Endothelial cell of umbilical vein (primary cell): ENCODE measurements at regions not wholly inside any gene's neighbourhood (a gene's known extent, or its start where the extent isn't known, plus 50 kb on each side); places are given as distances from the start of the nearest gene placed in this dataset.

ENCODE experiments used
- BruUV-seq: library from RNA; stranded (reverse); fragments of 400-500 nt; replicated peaks from 2 replicates; lab custom pipeline; 2021; lab: Mats Ljungman, UMichigan
- CTCF ChIA-PET: fragments of 300-600, 350-600 bp; sonication (Branson Sonifier 250); formaldehyde crosslinking; loops from one replicate; lab custom pipeline; 2021; ENCODE audit warnings: antibody characterized with exemption, inconsistent platforms; lab: Charles Lee
- POLR2A ChIA-PET: fragments of 300-600, 350-600 bp; sonication (Branson Sonifier 250); formaldehyde crosslinking; loops from one replicate; lab custom pipeline; 2021; ENCODE audit warnings: antibody characterized with exemption, inconsistent platforms; lab: Charles Lee
- DNase-seq: peaks from one replicate; pipeline ENCODE4 v3.0.0-alpha.2; 2011; ENCODE audit warnings: low read depth, low spot score
- FAIRE-seq: peaks from 2 replicates; lab custom pipeline; 2011; peaks lifted over from hg19 to GRCh38; lab: Jason Lieb, UNC
- H2AFZ ChIP-seq: 2 replicates; pipeline ENCODE4 v1.6.0; 2012; ENCODE audit warnings: low read depth, low read length, control low read depth, inconsistent platforms
- H3K27ac ChIP-seq: 2 replicates; pipeline ENCODE4 v1.5.1; 2011; ENCODE audit warnings: low read depth, mild to moderate bottlenecking, control low read depth, low read length, moderate library complexity; ENCODE audit not compliant: insufficient read depth
- H3K27me3 ChIP-seq, 2 experiments: 2 replicates each; pipeline versions ENCODE4 v1.6.0 to v1.6.1; 2011; ENCODE audit warnings: low read length in 2 of 2, mixed read lengths in 1 of 2; ENCODE audit not compliant: control insufficient read depth in 2 of 2, insufficient read depth in 2 of 2
- H3K36me3 ChIP-seq, 2 experiments: 2 replicates in 1 of 2; 3 replicates in 1 of 2; pipeline ENCODE4 v1.5.1; 2011; ENCODE audit warnings: low read length in 2 of 2, mild to moderate bottlenecking in 1 of 2, moderate library complexity in 1 of 2; ENCODE audit not compliant: control insufficient read depth in 2 of 2, insufficient read depth in 2 of 2; ENCODE audit errors: extremely low read depth in 1 of 2
- H3K4me1 ChIP-seq: 3 replicates; pipeline ENCODE4 v1.5.1; 2011; ENCODE audit warnings: mild to moderate bottlenecking, low read length; ENCODE audit not compliant: control insufficient read depth, insufficient read depth; ENCODE audit errors: extremely low read depth
- H3K4me2 ChIP-seq: 2 replicates; pipeline ENCODE4 v1.6.1; 2011; ENCODE audit warnings: low read length, control low read depth, mixed read lengths; ENCODE audit not compliant: insufficient read depth
- H3K4me3 ChIP-seq, 3 experiments: fragments of 200-600 bp in 1 of 3; sonication (generic), shearing (Covaris generic) in 1 of 3; replicated peaks in 1 of 3; 2 replicates each; pipeline ENCODE4 v1.5.1; 2011 to 2016; ENCODE audit warnings: control low read depth in 3 of 3, low read length in 3 of 3, mild to moderate bottlenecking in 2 of 3, inconsistent platforms in 1 of 3, low read depth in 1 of 3, moderate library complexity in 1 of 3; ENCODE audit not compliant: insufficient read depth in 1 of 3
- H3K79me2 ChIP-seq: 2 replicates; pipeline ENCODE4 v1.6.0; 2012; ENCODE audit warnings: low read length, inconsistent platforms; ENCODE audit not compliant: control insufficient read depth, insufficient read depth
- H3K9ac ChIP-seq: replicated peaks from 2 replicates; pipeline ENCODE3; 2011; ENCODE audit warnings: low read length, control low read depth; ENCODE audit not compliant: insufficient read depth; ENCODE audit errors: extremely low read depth
- H3K9me1 ChIP-seq: replicated peaks from 3 replicates; pipeline ENCODE4 v1.6.0; 2011; ENCODE audit warnings: mild to moderate bottlenecking, low read length; ENCODE audit not compliant: control insufficient read depth, insufficient read depth; ENCODE audit errors: extremely low read depth
- H3K9me3 ChIP-seq: replicated peaks from 2 replicates; pipeline ENCODE4 v1.5.1; 2012; ENCODE audit warnings: low read length, inconsistent platforms; ENCODE audit not compliant: control insufficient read depth, insufficient read depth
- H4K20me1 ChIP-seq: replicated peaks from 2 replicates; pipeline ENCODE3; 2011; ENCODE audit warnings: mild to moderate bottlenecking, low read length; ENCODE audit not compliant: control insufficient read depth, insufficient read depth; ENCODE audit errors: extremely low read depth
- EZH2 ChIP-seq: IDR thresholded peaks from 2 replicates; pipeline ENCODE4 v1.6.1; 2012; ENCODE audit warnings: borderline replicate concordance, low read depth, mild to moderate bottlenecking, moderate library complexity, low read length, inconsistent platforms; ENCODE audit not compliant: severe bottlenecking
- FOS ChIP-seq: IDR thresholded peaks from 2 replicates; pipeline ENCODE4 v1.6.1; 2011; ENCODE audit warnings: mild to moderate bottlenecking, low read length, moderate library complexity, borderline replicate concordance; ENCODE audit not compliant: insufficient read depth
- GATA2 ChIP-seq: IDR thresholded peaks from 2 replicates; pipeline ENCODE4 v1.7.0; 2011; ENCODE audit warnings: low read depth, mild to moderate bottlenecking, moderate library complexity, mixed read lengths, low read length; ENCODE audit not compliant: insufficient read length, insufficient read depth
- JUN ChIP-seq: IDR thresholded peaks from 2 replicates; pipeline ENCODE4 v1.6.1; 2011; ENCODE audit warnings: borderline replicate concordance, low read depth; ENCODE audit not compliant: insufficient read length, insufficient read depth
- MYC ChIP-seq: IDR thresholded peaks from one replicate; pipeline ENCODE4 v1.6.1; 2011; ENCODE audit warnings: mild to moderate bottlenecking, low read depth, low read length
- POLR2A ChIP-seq: IDR thresholded peaks from 2 replicates; pipeline ENCODE4 v1.6.1; 2012; ENCODE audit warnings: low read depth, mild to moderate bottlenecking, control low read depth, low read length
- POLR2AphosphoS5 ChIP-seq: IDR thresholded peaks from 2 replicates; pipeline ENCODE4 v1.6.1; 2012; ENCODE audit warnings: low read depth, mild to moderate bottlenecking, control low read depth, low read length, moderate library complexity; ENCODE audit not compliant: insufficient read depth
- dilution Hi-C: fragments of 300-500 bp; cut with MboI; formaldehyde crosslinking; loops from one replicate; pipeline ENCODE4 v1.15.0; 2019; ENCODE audit warnings: low sequenced_read_pairs; ENCODE audit not compliant: extremely low pct_ligation_motif_present
- intact Hi-C: fragments of 100-400 bp; cut with micrococcal nuclease; formaldehyde crosslinking; loops from one replicate; pipeline ENCODE4 v1.10.0; 2022
- TF ChIP-seq, protein P1 (sequence below), 2 donors: IDR thresholded peaks; 1 replicate in 1 of 2; 2 replicates in 1 of 2; pipeline ENCODE4 v1.5.1; 2011; ENCODE audit warnings: low read length in 2 of 2, mild to moderate bottlenecking in 2 of 2, moderate library complexity in 2 of 2, control low read depth in 1 of 2, inconsistent platforms in 1 of 2, low read depth in 1 of 2; ENCODE audit not compliant: insufficient read depth in 1 of 2; ENCODE audit errors: extremely low read depth in 1 of 2
- TF ChIP-seq, protein P2 (sequence below): IDR thresholded peaks from 2 replicates; pipeline ENCODE4 v1.6.1; 2011; ENCODE audit not compliant: insufficient read depth, insufficient read length

DNA sequence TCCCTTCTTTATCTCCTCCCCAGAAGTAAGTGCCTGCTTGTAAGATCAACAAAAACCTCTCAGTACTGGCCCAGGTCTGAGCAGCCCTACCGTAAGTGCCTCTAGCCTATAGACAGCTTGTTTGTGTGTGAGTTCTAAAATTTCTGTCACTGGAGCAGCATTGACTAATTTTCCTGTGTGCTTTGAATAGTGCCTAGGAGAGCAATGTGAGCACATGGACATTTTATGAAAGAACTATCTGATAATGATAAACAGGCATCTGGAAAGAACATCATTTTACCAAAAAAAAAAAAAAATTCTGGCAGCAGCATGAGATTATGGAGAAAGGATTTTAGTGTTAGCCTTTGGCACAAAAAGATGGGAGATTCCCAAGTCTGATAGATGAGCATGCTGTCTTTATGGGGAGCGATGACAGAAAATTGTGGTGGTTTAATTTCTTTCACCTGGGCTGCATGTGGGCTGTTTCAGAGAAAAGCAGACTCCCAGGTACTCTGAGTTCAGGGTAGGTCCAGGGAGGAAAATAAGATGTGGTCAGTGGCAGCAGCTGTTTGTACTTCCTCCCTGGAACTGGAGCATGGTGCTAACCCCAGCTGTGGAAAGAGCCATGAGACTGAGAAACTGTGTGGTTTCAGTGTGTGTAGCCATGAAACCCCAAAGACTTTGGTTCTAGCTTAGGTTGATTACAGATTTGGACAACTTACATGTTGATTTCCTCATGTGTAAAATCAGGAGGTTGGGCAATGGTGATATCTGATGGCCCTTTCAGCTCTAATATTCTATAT lies 419.9 kb downstream of the NTRK2 start:
- no TSS peak for BruUV-seq
- no peaks in the 10 kb centered on the region for H3K4me1 ChIP-seq
- ChIA-PET CTCF (no interaction called here), POLR2A (no interaction called here)
- DNase-seq = no peak
- H3K27me3 ChIP-seq = no peaks in the 10 kb centered on the region
- H3K4me2 ChIP-seq = no peak overlapping the region
- no peak for TF ChIP-seq POLR2A
- no peak for TF ChIP-seq FOS
- TF ChIP-seq EZH2 = no peak
- TF ChIP-seq POLR2AphosphoS5 = no peak
- TF ChIP-seq, protein P1, sequence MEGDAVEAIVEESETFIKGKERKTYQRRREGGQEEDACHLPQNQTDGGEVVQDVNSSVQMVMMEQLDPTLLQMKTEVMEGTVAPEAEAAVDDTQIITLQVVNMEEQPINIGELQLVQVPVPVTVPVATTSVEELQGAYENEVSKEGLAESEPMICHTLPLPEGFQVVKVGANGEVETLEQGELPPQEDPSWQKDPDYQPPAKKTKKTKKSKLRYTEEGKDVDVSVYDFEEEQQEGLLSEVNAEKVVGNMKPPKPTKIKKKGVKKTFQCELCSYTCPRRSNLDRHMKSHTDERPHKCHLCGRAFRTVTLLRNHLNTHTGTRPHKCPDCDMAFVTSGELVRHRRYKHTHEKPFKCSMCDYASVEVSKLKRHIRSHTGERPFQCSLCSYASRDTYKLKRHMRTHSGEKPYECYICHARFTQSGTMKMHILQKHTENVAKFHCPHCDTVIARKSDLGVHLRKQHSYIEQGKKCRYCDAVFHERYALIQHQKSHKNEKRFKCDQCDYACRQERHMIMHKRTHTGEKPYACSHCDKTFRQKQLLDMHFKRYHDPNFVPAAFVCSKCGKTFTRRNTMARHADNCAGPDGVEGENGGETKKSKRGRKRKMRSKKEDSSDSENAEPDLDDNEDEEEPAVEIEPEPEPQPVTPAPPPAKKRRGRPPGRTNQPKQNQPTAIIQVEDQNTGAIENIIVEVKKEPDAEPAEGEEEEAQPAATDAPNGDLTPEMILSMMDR (IDR thresholded peaks at IDR 0.05; ENCODE audit: extremely low read depth in 1 of 2, insufficient read depth in 1 of 2, low read depth in 1 of 2, low read length in 2 of 2) = no peak
- TF ChIP-seq, protein P2, sequence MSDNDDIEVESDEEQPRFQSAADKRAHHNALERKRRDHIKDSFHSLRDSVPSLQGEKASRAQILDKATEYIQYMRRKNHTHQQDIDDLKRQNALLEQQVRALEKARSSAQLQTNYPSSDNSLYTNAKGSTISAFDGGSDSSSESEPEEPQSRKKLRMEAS = no peak
- TF ChIP-seq JUN = no peak
- no peak for TF ChIP-seq MYC
- TF ChIP-seq GATA2 = no peak
- no peak overlapping the region for H3K27ac ChIP-seq
- no peaks in the 10 kb centered on the region for H3K9me3 ChIP-seq
- H3K36me3 ChIP-seq = no peaks in the 10 kb centered on the region
- H3K79me2 ChIP-seq = no peaks in the 10 kb centered on the region
- H3K9ac ChIP-seq = no peak overlapping the region
- no peak overlapping the region for H2AFZ ChIP-seq
- H3K9me1 ChIP-seq = no peaks in the 10 kb centered on the region
- intact Hi-C loops = no loop called here
- dilution Hi-C loops = no loop called here
- H3K4me3 ChIP-seq = no peak overlapping the region
- H4K20me1 ChIP-seq = no peaks in the 10 kb centered on the region
- FAIRE-seq = no peak
